ENCODE measurements at regions not wholly inside any gene's neighbourhood (a gene's known extent, or its start where the extent isn't known, plus 50 kb on each side); places are given as distances from the start of the nearest gene placed in this dataset.

GRCh38 chr17:53409588-53409987, 413.1 kb upstream of the KIF2B start:
- Histone ChIP-seq H3K9ac (ENCODE audit: low read length) (no peak overlapping the region), H4K20me1 (ENCODE audit: insufficient read depth, low read length) (no peaks in the 10 kb centered on the region), H3K27ac (ENCODE audit: low read depth, low read length, poor library complexity, severe bottlenecking) (no peak overlapping the region), H3K27me3 (ENCODE audit: insufficient read depth, low read length) (no peaks in the 10 kb centered on the region), H3K4me2 (ENCODE audit: low read length) (no peak overlapping the region), H3K4me3 (ENCODE audit: low read depth, low read length, poor library complexity, severe bottlenecking) (no peak overlapping the region), H3K79me2 (ENCODE audit: insufficient read depth, low read length) (no peaks in the 10 kb centered on the region), H3K9me3 (ENCODE audit: low read length) (peaks cover 4% of the 10 kb centered on the region; the same call in 1 of the 2 replicates), H3K36me3 (ENCODE audit: insufficient read depth, low read length) (no peaks in the 10 kb centered on the region), H3K9me2 (ENCODE audit: low read depth, low read length) (no peaks in the 10 kb centered on the region), H3K4me1 (ENCODE audit: insufficient read depth, low read length, severe bottlenecking) (no peaks in the 10 kb centered on the region), H3F3A (ENCODE audit: insufficient read depth, low read length) (no peaks in the 10 kb centered on the region), H2AFZ (ENCODE audit: low read length) (no peak overlapping the region)
- TF ChIP-seq EZH2 (IDR thresholded peaks at IDR 0.05; ENCODE audit: borderline replicate concordance, low read length) (no peak), CTCF (IDR thresholded peaks at IDR 0.05; ENCODE audit: low read length) (no peak)

- no peaks in the 10 kb centered on the region for H3K79me2 ChIP-seq (ENCODE audit: insufficient read depth, low read length)
- no peak overlapping the region for H3K4me3 ChIP-seq (ENCODE audit: low read depth, low read length, poor library complexity, severe bottlenecking)
- H3K9me3 ChIP-seq (ENCODE audit: low read length), result peaks cover 4% of the 10 kb centered on the region; the same call in 1 of the 2 replicates
- H3K27ac ChIP-seq (ENCODE audit: low read depth, low read length, poor library complexity, severe bottlenecking), result no peak overlapping the region
- H2AFZ ChIP-seq (ENCODE audit: low read length), result no peak overlapping the region
- H3F3A ChIP-seq (ENCODE audit: insufficient read depth, low read length), result no peaks in the 10 kb centered on the region
- H3K27me3 ChIP-seq (ENCODE audit: insufficient read depth, low read length), result no peaks in the 10 kb centered on the region
- no peak for TF ChIP-seq EZH2 (IDR thresholded peaks at IDR 0.05; ENCODE audit: borderline replicate concordance, low read length)
- TF ChIP-seq CTCF (IDR thresholded peaks at IDR 0.05; ENCODE audit: low read length), result no peak
- H3K4me1 ChIP-seq (ENCODE audit: insufficient read depth, low read length, severe bottlenecking), result no peaks in the 10 kb centered on the region
- H4K20me1 ChIP-seq (ENCODE audit: insufficient read depth, low read length), result no peaks in the 10 kb centered on the region
- H3K9me2 ChIP-seq (ENCODE audit: low read depth, low read length), result no peaks in the 10 kb centered on the region
- H3K9ac ChIP-seq (ENCODE audit: low read length), result no peak overlapping the region
- no peak overlapping the region for H3K4me2 ChIP-seq (ENCODE audit: low read length)
- H3K36me3 ChIP-seq (ENCODE audit: insufficient read depth, low read length), result no peaks in the 10 kb centered on the region
Measured at GRCh38 chr17:53406907-53407306, 415.8 kb upstream of the KIF2B start.

GRCh38 chr17:53391197-53391596, 431.5 kb upstream of the KIF2B start:
- H4K20me1 ChIP-seq (ENCODE audit: insufficient read depth, low read length), result no peaks in the 10 kb centered on the region
- no peaks in the 10 kb centered on the region for H3K27me3 ChIP-seq (ENCODE audit: insufficient read depth, low read length)
- H3F3A ChIP-seq (ENCODE audit: insufficient read depth, low read length), result no peaks in the 10 kb centered on the region
- no peak overlapping the region for H3K27ac ChIP-seq (ENCODE audit: low read depth, low read length, poor library complexity, severe bottlenecking)
- no peak overlapping the region for H2AFZ ChIP-seq (ENCODE audit: low read length)
- no peak overlapping the region for H3K4me2 ChIP-seq (ENCODE audit: low read length)
- no peaks in the 10 kb centered on the region for H3K9me2 ChIP-seq (ENCODE audit: low read depth, low read length)
- TF ChIP-seq CTCF (IDR thresholded peaks at IDR 0.05; ENCODE audit: low read length), result no peak
- no peak for TF ChIP-seq EZH2 (IDR thresholded peaks at IDR 0.05; ENCODE audit: borderline replicate concordance, low read length)
- H3K9ac ChIP-seq (ENCODE audit: low read length), result no peak overlapping the region
- H3K36me3 ChIP-seq (ENCODE audit: insufficient read depth, low read length), result no peaks in the 10 kb centered on the region
- H3K4me1 ChIP-seq (ENCODE audit: insufficient read depth, low read length, severe bottlenecking), result no peaks in the 10 kb centered on the region
- no peaks in the 10 kb centered on the region for H3K9me3 ChIP-seq (ENCODE audit: low read length)
- no peak overlapping the region for H3K4me3 ChIP-seq (ENCODE audit: low read depth, low read length, poor library complexity, severe bottlenecking)
- no peaks in the 10 kb centered on the region for H3K79me2 ChIP-seq (ENCODE audit: insufficient read depth, low read length)

Data from OCI-LY1 (cell line).